GM12878 (cell line): ENCODE measurements at regions not wholly inside any gene's neighbourhood (a gene's known extent, or its start where the extent isn't known, plus 50 kb on each side); places are given as distances from the start of the nearest gene placed in this dataset.

Experiments used
- ATAC-seq: fragments of 200-7000 bp; cut with Tn5 transposase; 3 replicates; pipeline ENCODE4 v1.9.1; 2020; ENCODE audit warnings: mild to moderate bottlenecking, moderate library complexity
- BruUV-seq: library from RNA; stranded (reverse); fragments of 400-500 nt; replicated peaks from 2 replicates; lab custom pipeline; 2021; lab: Mats Ljungman, UMichigan
- CTCF ChIA-PET: fragments of 300-600 bp; sonication (Branson Sonifier 250); formaldehyde crosslinking; extraction: SDS; loops from one replicate; lab custom pipeline; 2021; ENCODE audit warnings: inconsistent platforms; lab: Yijun Ruan, JAX
- POLR2A ChIA-PET: fragments of 350-600 bp; formaldehyde crosslinking; extraction: SDS; loops from one replicate; lab custom pipeline; 2021; ENCODE audit warnings: inconsistent platforms; lab: Charles Lee
- RAD21 ChIA-PET: fragments of 300-600 bp; sonication (Branson Sonifier 250); formaldehyde crosslinking; loops from one replicate; lab custom pipeline; 2023; ENCODE audit warnings: antibody characterized with exemption; ENCODE audit not compliant: unreplicated experiment; lab: Charles Lee
- SMC1A ChIA-PET: fragments of 300-600 bp; sonication (Branson Sonifier 250); formaldehyde crosslinking; loops from one replicate; lab custom pipeline; 2023; ENCODE audit not compliant: unreplicated experiment, uncharacterized antibody; lab: Charles Lee
- DNase-seq: peaks from one replicate; pipeline ENCODE4 v3.0.0-alpha.2; 2011; ENCODE audit warnings: low read depth, low spot score
- FAIRE-seq: peaks from 3 replicates; lab custom pipeline; 2011; peaks lifted over from hg19 to GRCh38; lab: Jason Lieb, UNC
- H2AFZ ChIP-seq: 2 replicates; pipeline ENCODE4 v1.6.0; 2011; ENCODE audit warnings: low read depth, low read length, control low read depth; ENCODE audit not compliant: control insufficient read depth
- H3K27ac ChIP-seq: 2 replicates; pipeline ENCODE4 v1.5.1; 2011; ENCODE audit warnings: control low read depth; ENCODE audit not compliant: control insufficient read depth, insufficient read depth
- H3K27me3 ChIP-seq, 2 experiments: replicated peaks in 1 of 2; 2 replicates each; pipeline versions ENCODE4 v1.6.0 to v1.6.1; 2011; ENCODE audit warnings: low read length in 1 of 2; ENCODE audit not compliant: control insufficient read depth in 2 of 2, insufficient read depth in 2 of 2
- H3K36me3 ChIP-seq, 2 experiments: 2 replicates each; pipeline ENCODE4 v1.5.1; 2011; ENCODE audit warnings: low read length in 1 of 2; ENCODE audit not compliant: control insufficient read depth in 2 of 2, insufficient read depth in 2 of 2
- H3K4me1 ChIP-seq: 2 replicates; pipeline ENCODE4 v1.6.1; 2011; ENCODE audit warnings: mild to moderate bottlenecking, low read length, moderate library complexity, mixed read lengths; ENCODE audit not compliant: control insufficient read depth, insufficient read depth
- H3K4me2 ChIP-seq: 2 replicates; pipeline ENCODE4 v1.6.0; 2011; ENCODE audit warnings: control low read depth; ENCODE audit not compliant: control insufficient read depth, insufficient read depth
- H3K4me3 ChIP-seq: fragments of 200-600 bp; sonication (generic); 2 replicates; pipeline ENCODE4 v1.5.1; 2016
- H3K79me2 ChIP-seq: 2 replicates; pipeline ENCODE4 v1.6.0; 2011; ENCODE audit warnings: low read length; ENCODE audit not compliant: control insufficient read depth, insufficient read depth
- H3K9ac ChIP-seq: 2 replicates; pipeline ENCODE4 v1.8.0; 2011; ENCODE audit warnings: low read length, control low read depth, mixed read lengths; ENCODE audit not compliant: control insufficient read depth, insufficient read depth
- H3K9me3 ChIP-seq: replicated peaks from 3 replicates; pipeline ENCODE4 v1.5.1; 2011; ENCODE audit warnings: mild to moderate bottlenecking, low read length; ENCODE audit not compliant: control insufficient read depth, insufficient read depth
- H4K20me1 ChIP-seq: 2 replicates; pipeline ENCODE4 v1.6.0; 2011; ENCODE audit not compliant: control insufficient read depth, insufficient read depth
- CBFB ChIP-seq: IDR thresholded peaks from 2 replicates; pipeline ENCODE4 v1.6.1; 2016; ENCODE audit warnings: antibody characterized with exemption, low read depth
- CEBPB ChIP-seq, 2 experiments: fragments of 150-350 bp in 1 of 2; IDR thresholded peaks; 2 replicates each; pipeline ENCODE4 v1.6.1; 2012 to 2014; ENCODE audit warnings: low read depth in 2 of 2, low read length in 2 of 2, borderline replicate concordance in 1 of 2, inconsistent platforms in 1 of 2
- HCFC1 ChIP-seq: fragments of 150-350 bp; IDR thresholded peaks from 2 replicates; pipeline ENCODE4 v1.6.1; 2014; ENCODE audit warnings: low read length
- JUNB ChIP-seq: IDR thresholded peaks from 2 replicates; pipeline ENCODE4 v1.6.1; 2016; ENCODE audit warnings: antibody characterized with exemption, mild to moderate bottlenecking
- KAT2A ChIP-seq: conservative IDR thresholded peaks from 2 replicates; pipeline ENCODE4 v1.6.1; 2011; ENCODE audit warnings: low read depth, low read length; ENCODE audit not compliant: control insufficient read depth
- KDM1A ChIP-seq: fragments of 200-600 bp; sonication (generic); IDR thresholded peaks from 2 replicates; pipeline ENCODE4 v1.6.1; 2016; ENCODE audit warnings: borderline replicate concordance
- LARP7 ChIP-seq: fragments of 450-650 bp; IDR thresholded peaks from 2 replicates; pipeline ENCODE4 v1.6.1; 2017; ENCODE audit warnings: mild to moderate bottlenecking
- MTA3 ChIP-seq: IDR thresholded peaks from 2 replicates; pipeline ENCODE4 v1.6.1; 2012; ENCODE audit warnings: low read length, inconsistent platforms, borderline replicate concordance
- PAX8 ChIP-seq: fragments of 450-650 bp; IDR thresholded peaks from 2 replicates; pipeline ENCODE4 v1.6.1; 2017; ENCODE audit warnings: mild to moderate bottlenecking, moderate library complexity
- RUNX3 ChIP-seq: IDR thresholded peaks from 2 replicates; pipeline ENCODE4 v1.6.1; 2012; ENCODE audit warnings: low read length, inconsistent platforms
- SMAD1 ChIP-seq: fragments of 450-650 bp; IDR thresholded peaks from 2 replicates; pipeline ENCODE4 v1.6.1; 2018; ENCODE audit warnings: mild to moderate bottlenecking, low read depth; ENCODE audit not compliant: partially characterized antibody
- TCF12 ChIP-seq: IDR thresholded peaks from 2 replicates; pipeline ENCODE4 v1.6.1; 2011; ENCODE audit warnings: low read depth, mild to moderate bottlenecking, low read length
- ZNF274 ChIP-seq: IDR thresholded peaks from one replicate; pipeline ENCODE4 v1.8.0; 2011; ENCODE audit not compliant: insufficient read length, insufficient read depth
- in situ Hi-C: fragments of 300-500 bp; cut with MboI; formaldehyde crosslinking; loops from 9 replicates; pipeline ENCODE4 v1.14.3; 2018; ENCODE audit warnings: mixed read lengths
- intact Hi-C: fragments of 100-400 bp; cut with micrococcal nuclease; formaldehyde crosslinking; loops from one replicate; pipeline ENCODE4 v1.14.2; 2022; ENCODE audit not compliant: unreplicated experiment
- TF ChIP-seq, protein P1 (sequence below): IDR thresholded peaks from 2 replicates; pipeline ENCODE4 v1.6.1; 2012; ENCODE audit warnings: improper control_type of control experiment, low read depth, low read length; ENCODE audit not compliant: insufficient replicate concordance
- TF ChIP-seq, protein P2 (sequence below): IDR thresholded peaks from 2 replicates; pipeline ENCODE4 v1.6.1; 2011; ENCODE audit warnings: mild to moderate bottlenecking, low read depth, low read length, moderate library complexity; ENCODE audit not compliant: insufficient replicate concordance
- TF ChIP-seq, protein P3 (sequence below): IDR thresholded peaks from 2 replicates; pipeline ENCODE4 v1.6.1; 2011; ENCODE audit warnings: borderline replicate concordance, low read depth, mild to moderate bottlenecking, moderate library complexity, low read length; ENCODE audit not compliant: insufficient read depth, poor library complexity, severe bottlenecking

GRCh38 chr1:188826800-188827199 lies 1650.9 kb downstream of the BRINP3 start:
- Histone ChIP-seq H3K27ac (no peak overlapping the region), H3K4me2 (no peak overlapping the region), H2AFZ (no peak overlapping the region), H3K27me3 (no peaks in the 10 kb centered on the region), H3K4me1 (no peaks in the 10 kb centered on the region), H3K9ac (no peak overlapping the region), H3K4me3 (no peak overlapping the region), H4K20me1 (no peaks in the 10 kb centered on the region), H3K79me2 (no peaks in the 10 kb centered on the region), H3K9me3 (no peaks in the 10 kb centered on the region), H3K36me3 (no peaks in the 10 kb centered on the region)
- no peak for DNase-seq
- BruUV-seq = no TSS peak
- no peak for ATAC-seq
- FAIRE-seq = no peak
- intact Hi-C loops (no loop called here), in situ Hi-C loops (no loop called here)
- ChIA-PET CTCF (no interaction called here), RAD21 (no interaction called here), SMC1A (no interaction called here), POLR2A (no interaction called here)
- TF ChIP-seq SMAD1 (no peak), HCFC1 (no peak), MTA3 (no peak), PAX8 (no peak), KDM1A (no peak), KAT2A (no peak), CEBPB (IDR thresholded peaks at IDR 0.05; ENCODE audit: borderline replicate concordance in 1 of 2, low read depth in 2 of 2, low read length in 2 of 2) (no peak), CBFB (no peak), LARP7 (no peak), TCF12 (no peak), ZNF274 (no peak), RUNX3 (no peak), JUNB (no peak)
- TF ChIP-seq, protein P1, sequence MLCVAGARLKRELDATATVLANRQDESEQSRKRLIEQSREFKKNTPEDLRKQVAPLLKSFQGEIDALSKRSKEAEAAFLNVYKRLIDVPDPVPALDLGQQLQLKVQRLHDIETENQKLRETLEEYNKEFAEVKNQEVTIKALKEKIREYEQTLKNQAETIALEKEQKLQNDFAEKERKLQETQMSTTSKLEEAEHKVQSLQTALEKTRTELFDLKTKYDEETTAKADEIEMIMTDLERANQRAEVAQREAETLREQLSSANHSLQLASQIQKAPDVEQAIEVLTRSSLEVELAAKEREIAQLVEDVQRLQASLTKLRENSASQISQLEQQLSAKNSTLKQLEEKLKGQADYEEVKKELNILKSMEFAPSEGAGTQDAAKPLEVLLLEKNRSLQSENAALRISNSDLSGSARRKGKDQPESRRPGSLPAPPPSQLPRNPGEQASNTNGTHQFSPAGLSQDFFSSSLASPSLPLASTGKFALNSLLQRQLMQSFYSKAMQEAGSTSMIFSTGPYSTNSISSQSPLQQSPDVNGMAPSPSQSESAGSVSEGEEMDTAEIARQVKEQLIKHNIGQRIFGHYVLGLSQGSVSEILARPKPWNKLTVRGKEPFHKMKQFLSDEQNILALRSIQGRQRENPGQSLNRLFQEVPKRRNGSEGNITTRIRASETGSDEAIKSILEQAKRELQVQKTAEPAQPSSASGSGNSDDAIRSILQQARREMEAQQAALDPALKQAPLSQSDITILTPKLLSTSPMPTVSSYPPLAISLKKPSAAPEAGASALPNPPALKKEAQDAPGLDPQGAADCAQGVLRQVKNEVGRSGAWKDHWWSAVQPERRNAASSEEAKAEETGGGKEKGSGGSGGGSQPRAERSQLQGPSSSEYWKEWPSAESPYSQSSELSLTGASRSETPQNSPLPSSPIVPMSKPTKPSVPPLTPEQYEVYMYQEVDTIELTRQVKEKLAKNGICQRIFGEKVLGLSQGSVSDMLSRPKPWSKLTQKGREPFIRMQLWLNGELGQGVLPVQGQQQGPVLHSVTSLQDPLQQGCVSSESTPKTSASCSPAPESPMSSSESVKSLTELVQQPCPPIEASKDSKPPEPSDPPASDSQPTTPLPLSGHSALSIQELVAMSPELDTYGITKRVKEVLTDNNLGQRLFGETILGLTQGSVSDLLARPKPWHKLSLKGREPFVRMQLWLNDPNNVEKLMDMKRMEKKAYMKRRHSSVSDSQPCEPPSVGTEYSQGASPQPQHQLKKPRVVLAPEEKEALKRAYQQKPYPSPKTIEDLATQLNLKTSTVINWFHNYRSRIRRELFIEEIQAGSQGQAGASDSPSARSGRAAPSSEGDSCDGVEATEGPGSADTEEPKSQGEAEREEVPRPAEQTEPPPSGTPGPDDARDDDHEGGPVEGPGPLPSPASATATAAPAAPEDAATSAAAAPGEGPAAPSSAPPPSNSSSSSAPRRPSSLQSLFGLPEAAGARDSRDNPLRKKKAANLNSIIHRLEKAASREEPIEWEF = no peak
- TF ChIP-seq, protein P2, sequence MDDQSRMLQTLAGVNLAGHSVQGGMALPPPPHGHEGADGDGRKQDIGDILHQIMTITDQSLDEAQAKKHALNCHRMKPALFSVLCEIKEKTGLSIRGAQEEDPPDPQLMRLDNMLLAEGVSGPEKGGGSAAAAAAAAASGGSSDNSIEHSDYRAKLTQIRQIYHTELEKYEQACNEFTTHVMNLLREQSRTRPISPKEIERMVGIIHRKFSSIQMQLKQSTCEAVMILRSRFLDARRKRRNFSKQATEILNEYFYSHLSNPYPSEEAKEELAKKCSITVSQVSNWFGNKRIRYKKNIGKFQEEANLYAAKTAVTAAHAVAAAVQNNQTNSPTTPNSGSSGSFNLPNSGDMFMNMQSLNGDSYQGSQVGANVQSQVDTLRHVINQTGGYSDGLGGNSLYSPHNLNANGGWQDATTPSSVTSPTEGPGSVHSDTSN = no peak
- TF ChIP-seq, protein P3, sequence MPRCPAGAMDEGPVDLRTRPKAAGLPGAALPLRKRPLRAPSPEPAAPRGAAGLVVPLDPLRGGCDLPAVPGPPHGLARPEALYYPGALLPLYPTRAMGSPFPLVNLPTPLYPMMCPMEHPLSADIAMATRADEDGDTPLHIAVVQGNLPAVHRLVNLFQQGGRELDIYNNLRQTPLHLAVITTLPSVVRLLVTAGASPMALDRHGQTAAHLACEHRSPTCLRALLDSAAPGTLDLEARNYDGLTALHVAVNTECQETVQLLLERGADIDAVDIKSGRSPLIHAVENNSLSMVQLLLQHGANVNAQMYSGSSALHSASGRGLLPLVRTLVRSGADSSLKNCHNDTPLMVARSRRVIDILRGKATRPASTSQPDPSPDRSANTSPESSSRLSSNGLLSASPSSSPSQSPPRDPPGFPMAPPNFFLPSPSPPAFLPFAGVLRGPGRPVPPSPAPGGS = no peak
